Fibroblast of skin of left biceps (primary cell): ENCODE measurements at regions not wholly inside any gene's neighbourhood (a gene's known extent, or its start where the extent isn't known, plus 50 kb on each side); places are given as distances from the start of the nearest gene placed in this dataset.

Experiments
- DNase-seq, 2 experiments: peaks; one replicate each; pipeline ENCODE4 v3.0.0-alpha.2; 2013; ENCODE audit warnings: low read depth in 2 of 2

DNA sequence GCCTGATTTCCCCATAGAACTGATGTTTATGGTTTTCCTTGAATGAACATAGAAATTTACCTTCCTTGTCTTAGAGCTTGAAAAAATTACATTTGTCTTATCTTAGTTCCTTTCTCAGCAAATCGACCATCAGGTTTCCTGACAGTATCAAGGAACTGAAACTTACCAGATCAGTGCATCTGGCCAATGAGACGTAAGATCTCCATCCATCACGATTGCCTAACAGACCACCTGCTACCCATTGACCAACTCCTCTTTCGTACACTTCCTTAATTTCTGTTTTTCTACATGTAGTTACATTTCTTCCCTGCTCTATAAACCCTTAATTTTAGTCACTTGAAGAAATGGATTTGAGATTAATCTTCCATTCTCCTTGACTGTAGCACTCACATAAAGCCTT is 57.4 kb upstream of the TMPRSS15 start:
- DNase-seq = no peak

DNA sequence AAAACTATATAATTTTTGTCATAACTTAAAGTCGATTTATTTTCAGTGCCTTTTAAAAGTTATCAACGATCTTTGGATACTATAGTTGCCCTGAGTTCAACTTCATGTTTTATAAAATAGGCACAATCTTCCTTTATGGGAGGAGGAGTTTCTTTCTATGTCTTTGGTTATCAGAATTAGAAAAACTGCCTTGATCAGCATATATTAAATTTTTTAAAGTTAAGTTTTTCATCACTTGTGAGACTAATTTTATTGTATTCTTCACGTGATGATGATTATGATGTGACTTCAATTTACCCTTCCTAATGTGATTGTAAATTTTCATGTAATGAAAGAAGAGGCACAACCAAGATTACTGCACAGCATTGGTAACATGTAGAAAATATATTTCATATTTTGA is 58.2 kb upstream of the TMPRSS15 start:
- no peak for DNase-seq

GRCh38 chr21:18467715-18468114 is 64.1 kb upstream of the TMPRSS15 start:
- no peak for DNase-seq

DNA sequence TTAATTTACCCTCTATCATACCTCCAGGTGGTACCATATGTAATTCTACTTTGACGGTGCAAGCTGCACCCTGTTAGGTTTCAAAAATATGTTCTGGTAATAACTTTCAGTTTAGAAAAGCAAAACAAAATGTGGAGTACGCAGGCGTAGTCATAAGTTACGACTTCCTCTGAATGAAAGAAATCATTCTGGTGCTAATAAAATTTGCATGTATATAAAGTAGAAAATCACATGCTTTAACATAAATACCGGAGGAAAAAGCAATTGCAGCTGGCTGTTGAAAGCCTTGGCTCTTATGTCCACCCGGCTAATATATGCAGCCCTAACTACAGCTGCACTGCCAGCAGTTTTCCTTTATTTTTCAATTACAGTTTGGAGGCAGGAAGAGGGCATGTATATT is 65.2 kb upstream of the TMPRSS15 start:
- no peak for DNase-seq

- no peak for DNase-seq
These were observed 73.1 kb upstream of the TMPRSS15 start for GRCh38 chr21:18476639-18477038.

- DNase-seq = no peak
These were observed 73.5 kb upstream of the TMPRSS15 start for GRCh38 chr21:18477043-18477442.

- no peak for DNase-seq
These were observed 74.9 kb upstream of the TMPRSS15 start for GRCh38 chr21:18478513-18478912.

DNA sequence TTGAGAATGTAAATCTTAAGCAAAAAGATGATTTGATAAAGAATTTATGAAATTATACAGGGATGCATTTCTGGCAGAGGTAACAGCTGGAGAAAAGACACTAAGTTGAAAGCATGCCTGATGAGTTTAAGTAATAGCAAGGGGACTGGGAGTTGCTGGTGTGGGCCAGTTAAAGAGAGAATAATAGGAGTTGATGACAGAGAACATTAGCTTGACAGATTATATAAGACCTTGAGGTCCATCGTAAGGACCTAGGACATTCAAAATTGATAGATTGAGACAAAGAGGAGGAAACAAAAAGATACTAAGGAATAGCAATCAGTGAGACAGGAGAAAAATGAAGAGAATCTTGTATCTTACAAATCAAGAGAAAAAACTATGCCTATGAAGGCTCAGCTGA is 84.7 kb upstream of the TMPRSS15 start:
- no peak for DNase-seq

GRCh38 chr21:18493422-18493821 is 89.8 kb upstream of the TMPRSS15 start:
- peak; percentile 60 to 65 for DNase-seq

DNA sequence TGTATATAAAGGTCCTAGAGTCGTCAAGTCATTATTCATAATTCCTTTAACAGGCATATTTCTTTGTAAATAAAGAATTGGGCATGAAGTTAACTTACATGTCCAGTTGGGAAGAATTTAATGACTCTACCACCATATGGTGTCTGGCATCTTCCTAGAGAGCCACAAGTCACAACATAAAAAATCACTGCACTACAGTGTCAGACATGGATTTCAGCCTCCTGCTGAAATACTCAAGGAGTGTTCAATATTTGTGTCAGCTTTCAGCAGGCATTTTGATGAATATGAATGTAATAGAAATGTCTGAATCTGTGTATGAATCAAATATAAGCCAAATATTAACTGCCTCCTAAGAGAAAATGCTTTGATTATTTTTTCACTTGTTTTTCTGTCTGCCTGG is 91.9 kb upstream of the TMPRSS15 start:
- DNase-seq = no peak

DNA sequence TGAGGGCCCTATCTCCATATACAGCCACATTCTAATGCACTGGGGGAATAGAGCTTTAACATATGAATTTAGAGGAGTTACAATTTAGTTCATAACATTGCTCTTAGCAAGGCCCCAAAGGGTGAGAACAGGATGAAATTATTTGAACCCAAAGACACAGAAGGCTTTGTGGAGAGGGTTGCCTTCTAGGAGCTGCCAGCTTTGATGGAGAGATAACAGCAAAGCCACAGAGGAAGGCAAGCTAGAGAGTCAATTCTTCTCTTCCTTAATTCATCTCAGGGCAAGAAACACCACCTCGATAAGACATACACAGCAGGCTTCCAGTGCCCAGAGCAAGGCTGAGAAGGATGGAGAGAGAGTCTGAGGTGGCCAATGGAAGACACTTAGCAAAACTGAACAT is 94.8 kb upstream of the TMPRSS15 start:
- DNase-seq = no peak

DNA sequence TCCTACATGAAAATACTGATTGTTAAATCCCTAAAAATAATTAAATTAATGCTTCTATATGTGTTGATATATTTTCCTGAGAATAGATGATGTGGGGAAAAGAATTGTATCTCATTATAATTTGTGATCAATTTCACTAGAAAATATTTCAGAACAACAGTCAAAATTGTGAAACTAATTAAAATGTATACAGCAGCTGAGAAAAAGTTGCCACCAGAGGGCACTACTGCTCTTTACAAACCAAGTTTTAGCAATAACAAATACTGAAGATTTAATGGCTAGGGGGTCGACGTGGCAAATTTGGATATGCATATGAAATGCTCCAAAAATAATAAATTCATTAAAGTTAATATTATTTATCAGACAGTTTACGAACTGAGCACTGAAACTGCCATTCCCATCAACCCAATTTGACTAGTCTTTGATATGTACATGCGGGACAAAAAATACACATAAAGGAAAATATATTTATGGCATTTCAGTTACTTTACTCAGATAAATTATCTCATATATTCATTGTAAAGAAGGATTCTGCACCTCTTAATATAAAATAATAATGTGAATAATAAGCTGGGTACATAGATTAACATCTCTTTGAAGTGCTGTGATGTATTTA is 96.3 kb upstream of the TMPRSS15 start:
- peak in 1 of 2 experiments; percentile 12 for DNase-seq

DNA sequence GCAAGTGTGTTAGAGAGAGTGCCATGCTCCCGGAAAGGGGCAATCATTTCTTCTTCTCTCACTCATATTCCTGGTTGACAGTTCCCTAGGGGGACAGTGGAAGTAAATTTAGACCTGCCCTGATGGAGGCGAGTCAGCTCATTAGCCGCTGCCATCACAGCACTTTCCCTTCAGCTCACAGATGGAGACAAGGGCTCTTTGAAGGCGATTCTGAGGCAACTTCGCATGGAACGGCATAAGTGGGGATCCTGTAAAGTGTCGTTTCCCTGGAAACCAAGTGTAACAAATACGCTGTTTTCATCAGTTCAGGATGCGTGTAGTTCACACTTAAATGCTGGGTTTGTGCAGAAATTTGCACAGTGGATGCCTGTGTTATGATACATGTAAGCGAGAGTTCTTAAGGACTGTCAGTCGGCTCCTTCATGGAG is 114.5 kb upstream of the TMPRSS15 start:
- no peak for DNase-seq

DNA sequence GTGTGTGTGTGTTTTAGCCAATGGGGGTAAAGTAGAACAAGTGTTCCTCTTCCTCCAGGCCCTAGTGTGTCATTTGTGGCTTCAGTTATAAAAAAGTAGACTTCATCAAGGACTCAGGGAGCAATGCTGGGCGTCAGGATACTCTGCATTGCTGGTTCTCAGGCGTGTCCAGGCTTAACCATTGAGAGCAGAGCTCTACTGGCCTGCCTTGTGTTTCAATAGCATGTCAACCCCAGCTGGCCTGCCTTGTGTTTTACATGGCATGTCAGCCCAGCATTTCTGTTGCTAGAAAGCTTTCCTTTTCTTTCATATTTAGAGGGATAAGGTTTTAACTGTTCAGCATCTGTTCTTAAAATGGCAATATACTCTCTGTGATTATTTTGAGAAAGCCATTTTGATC is 117.6 kb upstream of the TMPRSS15 start:
- no peak for DNase-seq

DNA sequence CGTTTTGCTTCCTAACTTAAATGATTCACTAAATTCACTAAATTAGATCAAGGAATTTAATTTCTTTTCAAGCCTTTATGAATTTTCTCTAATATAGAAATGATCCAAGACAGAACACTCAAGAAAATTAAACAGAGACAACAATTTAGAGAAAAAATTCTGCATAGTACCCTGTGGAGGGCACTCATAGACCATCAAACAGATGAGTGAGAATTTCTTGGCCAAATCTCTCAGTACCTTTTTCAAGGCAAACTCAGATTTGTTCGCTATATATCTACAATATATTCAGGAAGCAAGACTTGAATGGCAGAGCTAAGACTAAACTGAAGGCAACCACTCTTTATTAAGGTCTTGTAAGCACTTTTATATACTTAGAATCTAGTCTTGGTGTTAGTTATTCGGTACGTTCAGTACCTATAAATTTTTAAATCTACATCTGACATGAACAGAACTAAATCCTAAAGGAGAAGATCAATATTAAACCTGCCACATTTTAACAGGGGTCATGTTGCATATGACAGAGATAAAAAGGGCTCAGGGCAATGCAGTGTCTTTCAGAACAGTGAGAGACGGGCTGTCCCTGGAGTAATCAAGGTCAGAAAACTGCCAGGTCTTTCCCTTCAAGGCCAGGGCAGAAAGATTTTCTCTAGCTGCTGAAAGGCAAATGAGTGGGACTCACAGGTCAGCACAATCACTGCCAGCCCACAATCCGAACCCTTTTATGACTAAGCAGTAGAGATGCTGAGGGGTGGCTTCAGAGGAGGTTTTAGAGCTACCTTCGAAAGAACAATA is 118.8 kb upstream of the TMPRSS15 start:
- DNase-seq = no peak

DNA sequence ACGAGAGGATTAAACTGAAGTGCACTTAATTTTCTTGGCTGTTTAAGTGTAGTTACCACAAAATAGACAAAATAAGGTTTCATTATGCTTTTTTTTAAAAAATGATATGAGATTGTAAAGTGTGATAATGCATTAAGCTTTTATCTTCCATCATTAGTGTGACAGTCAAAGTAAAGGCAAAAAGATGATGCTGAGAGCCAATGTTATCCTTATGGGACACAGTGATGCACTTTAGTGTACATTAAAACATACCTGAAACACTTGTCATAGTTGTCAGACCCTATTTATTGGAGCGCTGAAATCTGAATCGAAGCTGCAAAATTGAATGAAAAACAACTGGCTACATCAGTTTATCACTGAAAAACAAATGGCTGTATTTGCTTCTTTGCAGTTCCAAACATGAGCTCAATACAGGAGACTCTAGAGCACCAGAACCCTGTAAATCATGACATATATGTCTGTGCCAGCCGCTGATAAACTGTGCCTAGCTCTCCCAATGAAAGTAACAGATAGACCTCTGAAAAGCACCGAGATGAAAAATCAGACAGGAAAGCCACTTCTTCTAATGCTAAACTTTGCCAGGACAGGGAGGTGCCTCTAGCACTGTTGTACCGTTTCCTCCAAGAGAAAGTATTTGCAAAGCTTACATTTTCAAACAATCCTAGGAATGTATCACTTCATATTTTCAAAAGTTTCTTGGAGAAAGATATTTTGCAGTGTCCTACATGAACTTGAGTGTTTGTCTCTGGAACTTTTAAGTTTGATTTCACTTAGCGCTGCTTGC is 120.7 kb upstream of the TMPRSS15 start:
- no peak for DNase-seq

DNA sequence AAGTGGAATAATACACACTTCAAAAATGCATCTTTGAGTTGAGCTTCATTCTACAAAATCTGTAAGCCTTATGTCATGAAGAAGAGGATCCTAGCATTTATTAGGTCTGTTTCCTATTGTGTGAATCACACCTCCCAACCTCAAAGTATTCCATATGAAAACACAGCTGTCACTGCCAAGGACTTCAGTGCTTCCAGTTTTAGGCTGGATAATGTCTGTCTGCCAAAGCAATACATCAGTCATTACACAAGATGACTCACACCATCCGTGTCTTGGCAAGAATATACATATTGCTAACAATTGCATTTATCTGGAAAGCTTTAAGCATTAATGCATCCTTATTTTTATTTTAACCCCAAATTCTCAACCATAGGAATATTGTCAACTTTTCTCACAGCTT is 125.7 kb upstream of the TMPRSS15 start:
- DNase-seq = peak; percentile 97

DNA sequence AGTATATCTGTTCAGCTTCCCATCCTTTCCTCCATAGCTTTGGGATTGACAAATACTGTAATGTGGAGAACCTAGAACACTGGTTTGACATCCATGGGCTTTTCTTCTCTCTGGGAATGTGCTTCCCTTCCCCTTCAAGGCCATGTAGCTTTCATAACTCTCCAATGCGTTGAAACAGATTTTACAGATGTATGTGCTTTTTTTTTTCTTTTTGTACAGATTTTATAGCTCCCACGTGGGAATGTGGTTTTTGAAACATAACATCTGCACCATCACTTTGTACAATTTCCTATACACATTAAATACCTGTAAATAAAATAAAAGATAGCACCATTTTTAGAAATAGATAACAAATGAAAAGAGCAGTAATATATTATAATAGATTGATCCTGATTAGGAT is 138.5 kb upstream of the TMPRSS15 start:
- no peak for DNase-seq

DNA sequence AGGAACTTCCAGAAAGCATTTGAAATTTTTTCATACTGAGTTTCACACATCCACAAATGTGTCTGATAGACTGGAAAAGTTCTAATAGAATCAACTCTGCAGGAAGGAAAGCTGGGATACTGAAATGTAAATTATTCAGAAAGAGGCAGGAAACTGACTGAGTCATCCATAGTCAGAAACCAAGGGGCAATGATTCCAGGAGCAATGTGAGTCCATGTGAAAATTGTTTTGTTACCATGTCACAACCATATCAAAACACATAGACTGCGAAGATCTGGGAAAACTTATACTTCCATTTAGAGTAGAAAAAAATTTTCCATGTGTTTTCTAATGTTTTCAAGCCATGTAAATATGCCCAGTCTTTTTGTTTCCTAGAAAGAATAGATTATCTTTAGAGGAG is 142.3 kb upstream of the TMPRSS15 start:
- peak; percentile 48 to 60 for DNase-seq

- DNase-seq = no peak
These were observed 143.8 kb upstream of the TMPRSS15 start for GRCh38 chr21:18547347-18547746.

- DNase-seq = no peak
These were observed 144.7 kb upstream of the TMPRSS15 start for GRCh38 chr21:18548249-18548648.

DNA sequence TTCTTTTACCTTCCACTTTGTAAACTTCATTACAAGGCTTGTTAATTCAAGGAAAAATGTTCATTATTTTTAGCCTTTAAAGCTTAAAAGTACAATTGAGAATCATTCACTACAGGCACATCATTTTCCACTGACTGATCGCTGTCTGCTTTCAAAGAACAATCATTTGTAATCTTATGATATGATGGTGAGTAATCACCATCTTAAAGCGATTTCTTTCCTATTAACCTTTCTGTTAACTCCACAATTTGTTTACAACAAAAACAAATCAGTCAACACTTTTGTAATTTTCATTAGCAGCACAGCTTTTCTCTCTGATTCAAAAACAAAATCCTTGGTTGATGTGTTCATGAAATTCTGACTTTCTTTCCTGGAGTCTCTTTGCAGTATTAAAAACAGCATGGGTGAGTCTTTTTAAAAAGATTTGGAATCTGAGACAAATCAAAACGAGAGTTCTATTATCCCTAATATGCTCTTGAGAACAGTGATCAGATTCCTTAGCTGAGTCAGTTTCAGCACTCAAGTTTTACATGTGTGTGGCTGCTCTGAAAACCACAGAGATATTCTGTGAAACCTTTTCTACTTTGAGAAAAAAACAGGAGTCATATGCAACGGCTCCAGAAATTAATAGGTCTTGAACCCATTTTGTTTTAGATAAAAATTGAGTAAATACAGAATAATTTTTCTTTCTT is 145.8 kb upstream of the TMPRSS15 start:
- peak; percentile 43 to 56 for DNase-seq
